Astrocyte (in vitro differentiated cells and primary cell): ENCODE measurements at regions not wholly inside any gene's neighbourhood (a gene's known extent, or its start where the extent isn't known, plus 50 kb on each side); places are given as distances from the start of the nearest gene placed in this dataset.

Experiments
- DNase-seq: peaks from one replicate; pipeline ENCODE4 v3.0.0-alpha.2; 2010; ENCODE audit warnings: low read depth
- FAIRE-seq: peaks from 2 replicates; lab custom pipeline; 2011; peaks lifted over from hg19 to GRCh38; lab: Jason Lieb, UNC
- H2AFZ ChIP-seq: 2 replicates; pipeline ENCODE4 v1.6.0; 2012; ENCODE audit warnings: low read depth, low read length, inconsistent platforms
- H3K27ac ChIP-seq: 2 replicates; pipeline ENCODE4 v1.5.1; 2011; ENCODE audit warnings: low read depth, low read length, inconsistent platforms
- H3K27me3 ChIP-seq: 2 replicates; pipeline ENCODE4 v1.6.0; 2011; ENCODE audit warnings: low read length, inconsistent platforms; ENCODE audit not compliant: insufficient read depth
- H3K36me3 ChIP-seq: 2 replicates; pipeline ENCODE4 v1.5.1; 2011; ENCODE audit warnings: low read length, inconsistent platforms; ENCODE audit not compliant: insufficient read depth
- H3K4me1 ChIP-seq: 2 replicates; pipeline ENCODE4 v1.5.1; 2011; ENCODE audit warnings: low read length, inconsistent platforms; ENCODE audit not compliant: insufficient read depth
- H3K4me2 ChIP-seq: 2 replicates; pipeline ENCODE4 v1.6.0; 2012; ENCODE audit warnings: low read length, inconsistent platforms
- H3K4me3 ChIP-seq: 2 replicates; pipeline ENCODE4 v1.5.1; 2011; ENCODE audit warnings: low read depth, mild to moderate bottlenecking, low read length, inconsistent platforms; ENCODE audit not compliant: insufficient read depth
- H3K79me2 ChIP-seq: 2 replicates; pipeline ENCODE4 v1.6.0; 2012; ENCODE audit warnings: mild to moderate bottlenecking, low read length, inconsistent platforms; ENCODE audit not compliant: insufficient read depth
- H3K9ac ChIP-seq: 2 replicates; pipeline ENCODE4 v1.6.0; 2012; ENCODE audit warnings: mild to moderate bottlenecking, low read length, inconsistent platforms
- H3K9me3 ChIP-seq: 2 replicates; pipeline ENCODE4 v1.5.1; 2012; ENCODE audit warnings: low read depth, mild to moderate bottlenecking, low read length, inconsistent platforms; ENCODE audit not compliant: insufficient read depth
- H4K20me1 ChIP-seq: 2 replicates; pipeline ENCODE4 v1.6.0; 2012; ENCODE audit warnings: low read length, inconsistent platforms; ENCODE audit not compliant: insufficient read depth
- H3K27ac Mint-ChIP-seq: one replicate; pipeline ENCODE4 v1.8.0; 2021; ENCODE audit warnings: mild to moderate bottlenecking, mixed read lengths; ENCODE audit not compliant: unreplicated experiment
- H3K27me3 Mint-ChIP-seq: one replicate; pipeline ENCODE4 v1.8.0; 2021; ENCODE audit warnings: low read depth, mixed read lengths; ENCODE audit not compliant: unreplicated experiment
- H3K36me3 Mint-ChIP-seq: one replicate; pipeline ENCODE4 v1.8.0; 2021; ENCODE audit warnings: low read depth, mixed read lengths; ENCODE audit not compliant: unreplicated experiment
- H3K4me1 Mint-ChIP-seq: one replicate; pipeline ENCODE4 v1.8.0; 2021; ENCODE audit warnings: low read depth, mixed read lengths; ENCODE audit not compliant: unreplicated experiment
- H3K4me3 Mint-ChIP-seq: one replicate; pipeline ENCODE4 v1.8.0; 2021; ENCODE audit warnings: mild to moderate bottlenecking, moderate library complexity, mixed read lengths; ENCODE audit not compliant: unreplicated experiment
- H3K9me3 Mint-ChIP-seq: one replicate; pipeline ENCODE4 v1.8.0; 2021; ENCODE audit warnings: mild to moderate bottlenecking, mixed read lengths; ENCODE audit not compliant: unreplicated experiment
- EZH2 ChIP-seq: IDR thresholded peaks from 2 replicates; pipeline ENCODE4 v1.6.1; 2012; ENCODE audit warnings: mild to moderate bottlenecking, low read length, inconsistent platforms; ENCODE audit not compliant: insufficient read depth
- TF ChIP-seq, protein P1 (sequence below): IDR thresholded peaks from 2 replicates; pipeline ENCODE4 v1.5.1; 2011; ENCODE audit warnings: low read depth, mild to moderate bottlenecking, inconsistent platforms, low read length, moderate library complexity; ENCODE audit not compliant: insufficient read depth

DNA sequence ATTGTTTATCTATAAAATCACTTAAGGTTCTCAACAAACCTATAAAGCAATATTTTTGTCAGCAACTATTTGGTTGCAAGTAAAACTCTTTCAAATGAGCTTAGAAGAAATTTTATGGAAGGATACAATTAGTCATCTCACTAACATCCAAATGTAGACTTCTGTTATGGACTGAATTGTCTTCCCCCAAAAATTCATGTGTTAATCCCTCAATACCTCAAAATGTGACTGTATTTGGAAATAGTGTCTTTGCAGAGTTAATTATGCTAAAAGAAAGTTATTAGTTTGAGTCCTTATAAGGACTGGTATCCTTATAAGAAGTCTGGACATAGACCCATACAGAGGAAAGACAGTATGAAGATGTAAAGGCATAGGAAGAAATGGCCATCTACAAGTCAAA lies 357.8 kb upstream of the PRMT6 start:
- no peak overlapping the region for H3K4me2 ChIP-seq
- no peaks in the 10 kb centered on the region for H3K4me1 Mint-ChIP-seq
- no peaks in the 10 kb centered on the region for H3K27me3 Mint-ChIP-seq
- no peak overlapping the region for H3K9ac ChIP-seq
- TF ChIP-seq EZH2, result no peak
- H3K9me3 Mint-ChIP-seq, result no peaks in the 10 kb centered on the region
- no peaks in the 10 kb centered on the region for H3K9me3 ChIP-seq
- H3K27me3 ChIP-seq, result no peaks in the 10 kb centered on the region
- H3K4me3 ChIP-seq, result no peak overlapping the region
- no peak overlapping the region for H3K27ac ChIP-seq
- H3K36me3 ChIP-seq, result no peaks in the 10 kb centered on the region
- no peaks in the 10 kb centered on the region for H3K36me3 Mint-ChIP-seq
- no peak overlapping the region for H2AFZ ChIP-seq
- H3K4me3 Mint-ChIP-seq, result no peak overlapping the region
- FAIRE-seq, result no peak
- no peak overlapping the region for H3K27ac Mint-ChIP-seq
- no peaks in the 10 kb centered on the region for H4K20me1 ChIP-seq
- no peaks in the 10 kb centered on the region for H3K4me1 ChIP-seq
- H3K79me2 ChIP-seq, result no peaks in the 10 kb centered on the region
- DNase-seq, result no peak

- Mint-ChIP-seq H3K9me3 (no peaks in the 10 kb centered on the region), H3K36me3 (no peaks in the 10 kb centered on the region), H3K4me1 (no peaks in the 10 kb centered on the region), H3K27me3 (no peaks in the 10 kb centered on the region), H3K27ac (no peak overlapping the region), H3K4me3 (no peak overlapping the region)
- no peak overlapping the region for H3K27ac ChIP-seq
- H3K4me1 ChIP-seq, result no peaks in the 10 kb centered on the region
- no peak overlapping the region for H2AFZ ChIP-seq
- H3K9me3 ChIP-seq, result no peaks in the 10 kb centered on the region
- H3K4me2 ChIP-seq, result no peak overlapping the region
- no peak overlapping the region for H3K4me3 ChIP-seq
- H3K79me2 ChIP-seq, result no peaks in the 10 kb centered on the region
- TF ChIP-seq, protein P1, sequence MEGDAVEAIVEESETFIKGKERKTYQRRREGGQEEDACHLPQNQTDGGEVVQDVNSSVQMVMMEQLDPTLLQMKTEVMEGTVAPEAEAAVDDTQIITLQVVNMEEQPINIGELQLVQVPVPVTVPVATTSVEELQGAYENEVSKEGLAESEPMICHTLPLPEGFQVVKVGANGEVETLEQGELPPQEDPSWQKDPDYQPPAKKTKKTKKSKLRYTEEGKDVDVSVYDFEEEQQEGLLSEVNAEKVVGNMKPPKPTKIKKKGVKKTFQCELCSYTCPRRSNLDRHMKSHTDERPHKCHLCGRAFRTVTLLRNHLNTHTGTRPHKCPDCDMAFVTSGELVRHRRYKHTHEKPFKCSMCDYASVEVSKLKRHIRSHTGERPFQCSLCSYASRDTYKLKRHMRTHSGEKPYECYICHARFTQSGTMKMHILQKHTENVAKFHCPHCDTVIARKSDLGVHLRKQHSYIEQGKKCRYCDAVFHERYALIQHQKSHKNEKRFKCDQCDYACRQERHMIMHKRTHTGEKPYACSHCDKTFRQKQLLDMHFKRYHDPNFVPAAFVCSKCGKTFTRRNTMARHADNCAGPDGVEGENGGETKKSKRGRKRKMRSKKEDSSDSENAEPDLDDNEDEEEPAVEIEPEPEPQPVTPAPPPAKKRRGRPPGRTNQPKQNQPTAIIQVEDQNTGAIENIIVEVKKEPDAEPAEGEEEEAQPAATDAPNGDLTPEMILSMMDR, result no peak
- no peak for TF ChIP-seq EZH2
- DNase-seq (no peak), FAIRE-seq (no peak)
- H3K9ac ChIP-seq, result no peak overlapping the region
- H3K27me3 ChIP-seq, result no peaks in the 10 kb centered on the region
- no peaks in the 10 kb centered on the region for H4K20me1 ChIP-seq
- no peaks in the 10 kb centered on the region for H3K36me3 ChIP-seq
Observed at GRCh38 chr1:106699433-106699832, 357.0 kb upstream of the PRMT6 start.

DNA sequence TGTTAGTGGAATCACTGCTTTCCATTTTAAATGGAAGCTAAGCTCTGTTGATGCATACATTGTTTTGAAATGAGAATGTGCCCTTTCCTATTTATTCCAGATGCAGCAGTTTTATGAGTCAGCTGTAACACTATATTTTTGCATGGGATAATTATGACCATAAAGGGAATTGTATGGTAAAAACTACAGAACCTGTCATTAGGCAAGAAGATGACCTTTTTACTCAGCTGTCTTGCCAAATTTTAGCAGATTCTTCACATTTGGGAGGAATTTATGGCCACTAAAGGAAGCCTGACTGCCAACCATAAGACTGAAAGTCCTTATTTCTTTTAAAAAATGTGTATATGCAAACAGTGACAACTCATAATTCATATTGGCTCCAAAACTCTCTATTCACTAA lies 356.3 kb upstream of the PRMT6 start:
- Histone ChIP-seq H3K27me3 (no peaks in the 10 kb centered on the region), H3K79me2 (no peaks in the 10 kb centered on the region), H2AFZ (no peak overlapping the region), H3K27ac (no peak overlapping the region), H3K9ac (no peak overlapping the region), H4K20me1 (no peaks in the 10 kb centered on the region), H3K4me2 (peak overlapping the region; percentile 23), H3K9me3 (no peaks in the 10 kb centered on the region), H3K4me3 (no peak overlapping the region), H3K36me3 (no peaks in the 10 kb centered on the region), H3K4me1 (no peaks in the 10 kb centered on the region)
- Mint-ChIP-seq H3K36me3 (no peaks in the 10 kb centered on the region), H3K4me1 (no peaks in the 10 kb centered on the region), H3K27ac (no peak overlapping the region), H3K27me3 (no peaks in the 10 kb centered on the region), H3K4me3 (no peak overlapping the region), H3K9me3 (no peaks in the 10 kb centered on the region)
- FAIRE-seq (peak; percentile 39), DNase-seq (peak; percentile 14)
- no peak for TF ChIP-seq EZH2
- TF ChIP-seq, protein P1, result no peak
